ENCODE measurements at regions not wholly inside any gene's neighbourhood (a gene's known extent, or its start where the extent isn't known, plus 50 kb on each side); places are given as distances from the start of the nearest gene placed in this dataset.

GRCh38 chr20:52016022-52016421 lies 175.6 kb downstream of the ZFP64 start:
- Histone ChIP-seq H2BK120ac (replicated peaks; ENCODE audit: low read depth, low read length) (no peak overlapping the region), H3K79me2 (ENCODE audit: control insufficient read depth in 1 of 2, insufficient read depth in 2 of 2, low read length in 2 of 2) (no peaks in the 10 kb centered on the region), H3K27me3 (replicated peaks in 1 of 4; ENCODE audit: control insufficient read depth in 3 of 4, extremely low read depth in 1 of 4, insufficient read depth in 3 of 4, low read length in 3 of 4) (no peaks in the 10 kb centered on the region), H4K8ac (ENCODE audit: extremely low read depth, insufficient read depth, low read length) (no peak overlapping the region), H4K20me1 (replicated peaks in 1 of 2; ENCODE audit: control insufficient read depth in 1 of 2, insufficient read depth in 2 of 2, low read length in 2 of 2) (no peaks in the 10 kb centered on the region), H2AK5ac (ENCODE audit: low read depth, low read length) (no peak overlapping the region), H3K4ac (replicated peaks; ENCODE audit: insufficient read length, low read depth, low read length) (no peak overlapping the region), H3K36me3 (ENCODE audit: control insufficient read depth in 2 of 4, insufficient read depth in 4 of 4, low read length in 3 of 4) (no peaks in the 10 kb centered on the region), H2BK15ac (ENCODE audit: low read length) (no peak overlapping the region), H4K5ac (ENCODE audit: insufficient read length, low read depth, low read length) (no peak overlapping the region), H3K18ac (ENCODE audit: extremely low read depth, low read length) (no peak overlapping the region), H3K14ac (ENCODE audit: insufficient read length) (no peak overlapping the region), H3K4me1 (replicated peaks in 1 of 4; ENCODE audit: control insufficient read depth in 3 of 4, insufficient read depth in 4 of 4, low read length in 3 of 4) (peaks cover 0 to 6% (median 2%) of the 10 kb centered on the region in 4 experiments; a peak in 3 of 7 replicates), H2BK12ac (ENCODE audit: low read depth, low read length) (no peak overlapping the region), H3K23me2 (ENCODE audit: low read depth, low read length) (no peaks in the 10 kb centered on the region; the same call in 1 of the 2 replicates), H3K4me3 (ENCODE audit: extremely low read depth in 1 of 4, insufficient read depth in 2 of 4, low read depth in 3 of 4, low read length in 4 of 4) (no peak overlapping the region), H3K9me3 (ENCODE audit: insufficient read depth in 2 of 2, low read depth in 1 of 2, low read length in 1 of 2) (no peaks in the 10 kb centered on the region), H4K91ac (replicated peaks; ENCODE audit: insufficient read length, low read length) (no peak overlapping the region), H3K23ac (ENCODE audit: insufficient read length) (no peak overlapping the region), H3K4me2 (ENCODE audit: insufficient read depth in 1 of 2, low read depth in 2 of 2, low read length in 2 of 2) (no peak overlapping the region), H3K79me1 (ENCODE audit: low read depth, low read length) (no peaks in the 10 kb centered on the region), H3K9ac (replicated peaks in 1 of 4; ENCODE audit: extremely low read depth in 1 of 4, low read depth in 3 of 4, low read length in 3 of 4) (no peak overlapping the region), H3K56ac (replicated peaks; ENCODE audit: insufficient read length, low read depth, low read length) (no peak overlapping the region), H3K27ac (ENCODE audit: low read depth, low read length) (no peak overlapping the region), H2BK20ac (ENCODE audit: low read length) (no peak overlapping the region), H2AFZ (ENCODE audit: low read length) (no peak overlapping the region), H2BK5ac (ENCODE audit: low read depth, low read length) (no peak overlapping the region)
- DNase-seq (ENCODE audit: low read depth in 1 of 2, low spot score in 2 of 2) (no peak), FAIRE-seq (no peak)
- TF ChIP-seq RFX5 (IDR thresholded peaks at IDR 0.05; ENCODE audit: borderline replicate concordance, low read depth, low read length) (no peak), NANOG (IDR thresholded peaks at IDR 0.05; ENCODE audit: insufficient read depth, low read depth, low read length, poor library complexity, severe bottlenecking) (no peak), CTBP2 (IDR thresholded peaks at IDR 0.05; ENCODE audit: borderline replicate concordance, insufficient read depth, insufficient read length, low read length) (no peak), CEBPB (IDR thresholded peaks at IDR 0.05; ENCODE audit: low read depth, low read length) (no peak), SIRT6 (IDR thresholded peaks at IDR 0.05; ENCODE audit: low read length) (no peak), TBP (IDR thresholded peaks at IDR 0.05; ENCODE audit: low read depth, low read length) (no peak), YY1 (IDR thresholded peaks at IDR 0.05; ENCODE audit: low read depth, low read length) (no peak), RAD21 (IDR thresholded peaks at IDR 0.05 in 1 of 2, conservative IDR thresholded peaks at IDR 0.05 in 1 of 2; ENCODE audit: low read depth in 2 of 2, low read length in 2 of 2) (no peak), POLR2AphosphoS5 (IDR thresholded peaks at IDR 0.05; ENCODE audit: low read depth, low read length) (no peak), E2F6 (IDR thresholded peaks at IDR 0.05) (no peak), CREB1 (IDR thresholded peaks at IDR 0.05) (no peak), SP1 (IDR thresholded peaks at IDR 0.05; ENCODE audit: low read depth, low read length) (no peak), ATF3 (IDR thresholded peaks at IDR 0.05; ENCODE audit: insufficient read depth, low read depth, low read length) (no peak), CHD1 (IDR thresholded peaks at IDR 0.05; ENCODE audit: low read depth, low read length) (no peak)
- CTCF ChIA-PET (ENCODE audit: partially characterized antibody), result interaction anchor here (0.6 to 1.1 kb wide), 2 partner anchors 376 to 392 kb away, joined by 3 read pairs; no protein-coding TSS in a partner anchor
- WGBS, 2 experiments (ENCODE audit: extremely low coverage in 1 of 2, insufficient coverage in 1 of 2, insufficient read length in 1 of 2, insufficient replicate concordance in 2 of 2, low coverage in 1 of 2, low lambda C conversion rate in 2 of 2, missing lambda C conversion rate in 1 of 2), result 82% methylated on average over 5 of the region's 5 CpGs; no CpG with 5 or more reads in 1 of the 2 experiments
- POLR2A ChIA-PET (ENCODE audit: partially characterized antibody), result interaction anchor here (1.2 to 1.9 kb wide), 2 partner anchors 32 to 229 kb away, joined by 3 to 8 read pairs; no protein-coding TSS in a partner anchor

All from H1 (cell line).